Left kidney (tissue), 1 donor: ENCODE measurements at regions not wholly inside any gene's neighbourhood (a gene's known extent, or its start where the extent isn't known, plus 50 kb on each side); places are given as distances from the start of the nearest gene placed in this dataset.
"Not testable (repeated sequence)": the region's sequence is repeated elsewhere in the genome, so short reads cannot be mapped to it uniquely, and the experiment has no call there.

ENCODE experiments used
- DNase-seq: peaks from one replicate; pipeline ENCODE4 v3.0.0-alpha.2; 2013

DNA sequence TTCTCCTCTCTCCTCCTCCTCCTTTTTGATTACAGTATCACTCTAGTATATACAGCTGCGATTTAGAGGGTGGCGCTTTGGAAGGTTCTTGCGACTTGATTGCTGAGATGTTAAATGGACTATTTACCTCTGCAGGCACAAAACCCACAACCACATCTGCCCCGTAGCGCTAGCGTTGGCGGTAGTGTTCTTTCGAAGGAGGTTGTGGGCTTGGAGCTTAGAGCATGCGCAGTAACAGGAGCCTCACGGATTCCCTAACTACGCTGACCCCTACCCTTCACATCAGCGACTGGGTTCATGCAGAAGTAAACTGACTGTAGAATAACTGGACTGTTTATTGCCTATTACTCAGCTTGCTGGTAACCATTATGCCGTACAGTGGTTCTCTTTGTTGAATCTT, 58.0 kb downstream of the CGGBP1 start:
- no peak for DNase-seq

DNA sequence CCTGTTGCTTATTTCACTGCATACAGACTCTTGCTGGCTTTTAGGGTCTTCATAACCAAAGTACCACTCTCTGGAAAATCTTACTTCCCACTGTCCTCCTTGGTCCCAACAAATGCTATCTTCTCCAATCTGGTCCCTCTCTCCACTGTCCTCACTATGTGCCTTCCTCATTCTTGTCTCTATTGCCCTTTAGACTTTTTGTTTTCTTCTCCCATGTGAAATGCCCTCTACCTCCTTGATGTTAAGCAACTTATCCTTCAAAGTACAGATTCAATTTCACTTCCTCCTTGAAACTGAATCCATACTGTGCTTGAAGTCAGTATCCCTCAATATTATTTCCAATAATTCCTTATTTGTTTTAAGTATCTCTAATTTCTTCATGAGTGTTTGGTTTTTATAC, 60.8 kb downstream of the CGGBP1 start:
- no peak for DNase-seq

DNA sequence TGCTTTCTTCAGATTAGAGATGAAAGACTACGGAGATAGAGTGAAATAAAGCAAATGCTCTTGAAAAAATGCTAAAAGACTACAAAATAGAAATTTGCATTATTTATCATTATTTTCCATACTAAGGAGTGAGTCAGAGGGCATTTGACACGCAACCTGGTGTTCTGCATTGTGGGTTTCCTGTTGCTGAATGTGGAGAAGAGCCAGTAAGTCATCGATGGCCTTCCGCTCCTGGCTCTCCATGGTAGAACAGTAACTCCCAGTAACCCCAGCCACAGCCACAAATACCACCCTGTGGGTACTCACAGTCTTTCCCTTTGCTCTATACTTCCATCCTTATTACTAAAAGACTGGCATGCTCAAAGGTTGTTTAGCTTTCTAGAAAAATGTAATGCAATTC, 61.5 kb downstream of the CGGBP1 start:
- DNase-seq, result no peak

DNA sequence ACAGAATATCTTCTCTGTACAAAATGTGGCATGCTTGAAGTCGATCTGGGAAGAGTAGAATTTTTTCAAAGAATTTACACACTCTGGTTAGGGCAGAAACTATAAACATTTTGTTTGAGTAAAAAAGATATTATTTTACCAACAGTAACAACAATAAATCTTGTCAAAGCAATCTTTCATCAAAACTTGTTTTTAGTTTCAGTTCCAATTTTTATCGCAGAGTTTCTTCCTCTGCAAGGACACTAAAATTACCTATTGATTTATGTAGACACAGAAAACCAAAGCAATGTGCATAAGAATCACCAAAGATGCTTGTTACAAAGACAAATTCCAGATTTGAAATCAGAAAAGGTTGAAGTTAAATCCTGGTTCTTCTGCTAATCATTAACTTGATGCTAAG, 61.9 kb downstream of the CGGBP1 start:
- DNase-seq, result no peak

DNA sequence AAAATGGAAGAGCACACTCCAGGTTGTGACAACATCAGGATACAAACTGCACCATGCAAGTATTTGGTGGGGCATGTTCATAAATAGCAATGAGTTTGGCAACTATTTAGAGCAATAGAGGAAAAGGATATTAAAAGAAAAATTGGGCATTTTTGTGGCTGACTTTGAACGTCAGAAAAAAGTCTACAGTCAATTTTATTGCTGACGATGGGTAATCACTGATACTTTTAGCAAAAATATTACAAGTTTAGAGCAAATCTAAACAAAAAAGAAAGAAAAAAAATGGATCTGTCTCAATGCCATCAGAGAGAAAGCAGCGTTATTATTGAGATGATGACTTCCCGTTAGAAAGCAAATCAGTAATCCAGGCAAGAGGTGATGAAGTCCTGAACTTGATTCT, 65.2 kb downstream of the CGGBP1 start:
- DNase-seq, result no peak

DNA sequence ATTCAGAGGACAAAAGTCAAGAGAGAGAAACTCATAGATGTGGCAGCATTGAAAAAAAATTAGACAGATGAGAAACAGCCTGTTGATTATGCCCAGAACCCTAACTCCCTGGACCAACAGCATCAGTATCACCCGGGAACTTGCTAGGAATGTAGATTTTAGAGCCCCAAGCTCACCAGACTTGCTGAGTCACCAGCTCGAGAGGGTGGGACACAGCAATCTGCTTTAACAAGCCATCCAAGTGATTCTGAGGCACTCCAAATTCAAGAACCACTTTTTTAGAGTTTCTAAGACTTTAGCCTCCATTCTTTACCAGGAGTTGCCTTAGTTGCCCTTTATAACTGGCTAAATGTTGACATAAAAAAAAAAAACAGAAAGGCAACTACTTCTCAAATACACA, 70.9 kb downstream of the CGGBP1 start:
- DNase-seq, result no peak

DNA sequence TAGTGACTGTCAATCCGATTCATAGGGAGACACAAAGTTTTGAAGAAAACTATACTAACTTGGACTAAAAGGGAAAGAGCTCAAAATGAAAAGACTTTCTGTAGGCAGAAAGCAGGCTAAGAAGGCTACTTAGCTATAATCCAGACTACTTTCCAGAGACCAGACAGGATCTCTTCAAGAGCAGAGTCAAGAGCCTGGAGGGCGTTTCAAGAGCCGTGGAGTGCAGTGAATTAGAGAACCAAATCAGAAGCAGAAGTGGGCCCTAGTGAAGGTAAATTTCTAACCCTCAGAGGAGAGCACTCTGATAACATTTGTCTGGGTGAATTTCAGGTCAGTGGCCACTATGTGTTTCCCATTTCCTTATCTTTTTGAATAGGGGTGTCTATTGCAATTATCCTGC, 76.4 kb downstream of the CGGBP1 start:
- DNase-seq, result no peak

DNA sequence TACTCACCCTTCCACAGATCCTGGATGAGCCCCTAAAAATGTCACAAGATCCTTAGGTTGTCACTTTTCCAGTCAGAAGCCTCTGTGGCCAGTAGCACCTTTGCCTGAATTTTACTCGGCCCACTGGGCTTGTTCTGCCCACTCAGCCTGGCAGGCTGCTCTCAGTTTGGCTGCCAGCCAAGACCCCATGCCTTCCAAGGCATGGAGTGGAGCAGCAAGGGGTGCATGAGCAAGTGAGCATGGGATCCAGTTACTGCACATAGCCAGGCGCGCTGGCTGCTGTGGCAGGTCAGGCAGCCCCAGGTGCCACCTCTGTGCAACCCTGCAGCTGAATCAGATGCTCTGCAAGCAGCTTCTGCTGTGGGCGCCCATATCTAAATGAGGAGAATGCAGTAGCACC, 79.3 kb downstream of the CGGBP1 start:
- DNase-seq, result no peak

DNA sequence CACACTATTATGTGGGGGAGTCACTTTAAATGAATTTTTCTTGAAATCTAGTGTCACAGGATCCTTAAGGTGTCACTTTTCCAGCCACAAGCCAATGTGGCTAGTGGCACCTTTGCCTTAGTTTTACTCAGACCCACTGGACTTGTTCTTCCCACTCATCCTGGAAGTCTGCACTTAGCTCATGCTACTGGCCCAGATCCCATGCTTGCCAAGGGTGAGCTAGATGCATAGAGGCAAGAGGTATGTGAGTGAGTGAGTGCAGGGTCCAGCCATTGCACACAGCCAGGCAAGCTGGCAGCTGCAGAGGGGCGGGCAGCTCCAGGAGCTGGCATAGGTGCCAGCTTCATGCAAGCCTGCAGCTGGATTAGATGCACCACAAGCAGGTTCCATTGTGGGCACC, 81.0 kb downstream of the CGGBP1 start:
- no peak for DNase-seq

DNA sequence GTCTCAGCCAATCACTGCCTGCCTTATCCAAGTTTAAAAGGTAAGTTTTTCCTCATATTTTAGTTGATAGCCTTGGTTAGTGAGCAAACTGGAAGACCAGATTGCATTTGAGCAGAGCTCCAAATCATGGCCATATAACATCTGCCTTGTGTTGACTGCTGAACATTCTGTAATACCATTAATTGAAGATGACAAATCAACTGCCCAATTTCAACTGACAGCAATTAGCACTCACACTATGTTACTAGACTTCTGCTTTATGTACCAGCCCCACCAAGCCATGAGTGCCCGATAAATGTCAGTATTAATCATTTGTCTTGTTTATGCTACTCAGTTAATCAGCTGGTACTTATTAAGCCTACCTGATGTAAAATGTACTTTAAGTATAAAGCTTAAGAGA, 83.1 kb downstream of the CGGBP1 start:
- no peak for DNase-seq

DNA sequence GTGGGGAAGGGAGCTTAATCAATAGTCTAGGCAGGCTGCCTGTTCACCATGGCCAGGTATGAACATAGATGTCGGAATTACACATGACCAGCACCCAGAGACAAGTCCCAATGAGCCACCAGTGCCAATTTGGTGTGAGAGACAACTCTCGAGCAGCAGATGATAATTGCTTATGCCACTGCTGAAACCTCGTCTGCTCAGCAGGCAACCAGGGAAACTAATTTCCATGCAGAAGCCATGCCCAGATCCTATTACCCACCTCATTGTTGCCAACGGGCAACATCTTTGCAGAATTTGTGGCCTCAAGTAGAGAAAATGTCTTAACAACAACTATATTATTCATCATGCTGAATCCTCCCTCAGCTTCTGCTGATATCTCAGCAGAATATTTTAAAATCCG, 84.9 kb downstream of the CGGBP1 start:
- DNase-seq, result no peak

DNA sequence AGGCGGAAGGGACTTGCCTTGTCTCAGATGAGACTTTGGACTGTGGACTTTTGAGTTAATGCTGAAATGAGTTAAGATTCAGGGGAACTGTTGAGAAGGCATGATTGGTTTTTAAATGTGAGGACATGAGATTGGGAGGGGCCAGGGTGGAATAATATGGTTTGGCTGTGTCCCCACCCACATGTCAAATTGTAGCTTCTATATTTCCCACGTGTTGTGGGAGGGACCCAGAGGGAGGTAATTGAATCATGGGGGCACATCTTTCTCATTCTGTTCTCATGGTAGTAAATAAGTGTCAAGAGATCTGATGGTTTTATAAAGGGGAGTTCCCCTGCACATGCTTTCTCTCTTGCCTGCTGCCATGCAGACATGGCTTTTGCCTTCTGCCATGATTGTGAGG, 89.2 kb downstream of the CGGBP1 start:
- DNase-seq, result no peak

DNA sequence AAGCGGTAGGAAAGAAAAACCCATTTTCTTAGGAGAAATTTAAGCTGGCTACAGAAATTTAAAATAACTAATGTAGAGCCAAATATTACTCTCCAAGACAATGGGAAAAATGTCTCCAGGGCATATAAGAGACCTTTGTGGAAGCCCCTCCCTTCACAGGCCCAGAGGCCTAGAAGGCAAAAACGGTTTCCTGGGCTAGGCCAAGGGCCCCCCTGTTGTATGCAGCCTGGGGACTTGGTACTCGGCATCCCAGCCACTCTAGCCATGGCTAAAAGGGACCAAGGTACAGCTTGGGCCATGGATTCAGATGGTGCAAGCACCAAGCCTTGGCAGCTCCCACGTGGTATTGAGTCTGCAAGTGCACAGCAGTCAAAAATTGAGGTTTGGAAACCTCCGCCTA, 90.1 kb downstream of the CGGBP1 start:
- DNase-seq, result no peak

DNA sequence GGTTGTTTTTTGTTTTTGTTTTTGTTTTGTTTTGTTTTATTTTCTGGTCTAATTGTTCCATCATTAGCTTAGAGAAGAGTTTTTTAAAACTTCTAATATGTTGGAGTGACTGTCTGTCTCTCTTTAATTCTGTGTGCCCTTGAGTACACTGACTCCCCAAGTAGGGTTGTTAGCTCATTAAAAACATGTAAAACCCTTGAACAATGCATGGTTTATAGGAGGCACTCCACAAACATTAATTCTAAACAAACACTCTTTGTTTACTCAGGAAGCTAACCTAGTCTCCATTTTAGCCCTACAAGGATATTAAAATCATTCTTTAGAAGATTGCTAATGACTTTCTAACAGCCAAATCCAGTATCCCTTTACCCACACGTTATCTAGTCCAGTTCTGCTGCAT, 100.5 kb downstream of the CGGBP1 start:
- no peak for DNase-seq

DNA sequence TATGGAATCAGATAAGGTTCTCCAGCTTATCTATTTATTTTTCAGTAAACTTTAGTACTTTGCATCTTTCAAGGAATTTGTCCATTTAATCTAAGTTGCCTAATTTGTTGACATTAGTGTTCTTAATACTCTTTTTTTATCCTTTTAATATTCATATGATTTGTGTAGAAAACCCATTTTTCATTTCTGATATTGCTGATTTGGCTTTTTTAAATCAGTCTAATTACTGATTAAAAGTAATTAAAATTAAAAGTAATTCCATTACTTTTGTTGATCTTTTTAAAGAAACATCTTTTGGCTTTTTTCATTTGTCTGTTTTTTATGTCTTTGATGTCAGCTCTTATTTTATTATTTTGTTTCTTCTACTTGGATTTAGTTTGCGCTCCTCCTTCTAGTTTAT, 101.2 kb downstream of the CGGBP1 start:
- DNase-seq, result no peak

DNA sequence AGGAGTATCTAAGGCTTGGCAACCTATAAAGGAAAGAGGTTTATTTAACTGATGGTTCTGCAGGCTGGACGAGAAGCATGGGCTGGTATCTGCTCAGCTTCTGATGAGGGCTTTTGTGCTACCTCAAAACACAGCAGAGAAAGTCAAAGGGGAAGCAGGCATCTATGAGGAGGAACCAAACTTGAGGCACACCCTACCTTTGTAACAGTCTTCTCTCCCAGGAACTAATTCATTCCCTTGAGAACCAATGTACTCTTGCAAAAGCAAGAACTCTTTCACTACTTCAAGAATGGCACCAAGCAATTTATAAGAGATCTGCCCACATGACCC, 109.0 kb downstream of the CGGBP1 start:
- DNase-seq, result no peak

DNA sequence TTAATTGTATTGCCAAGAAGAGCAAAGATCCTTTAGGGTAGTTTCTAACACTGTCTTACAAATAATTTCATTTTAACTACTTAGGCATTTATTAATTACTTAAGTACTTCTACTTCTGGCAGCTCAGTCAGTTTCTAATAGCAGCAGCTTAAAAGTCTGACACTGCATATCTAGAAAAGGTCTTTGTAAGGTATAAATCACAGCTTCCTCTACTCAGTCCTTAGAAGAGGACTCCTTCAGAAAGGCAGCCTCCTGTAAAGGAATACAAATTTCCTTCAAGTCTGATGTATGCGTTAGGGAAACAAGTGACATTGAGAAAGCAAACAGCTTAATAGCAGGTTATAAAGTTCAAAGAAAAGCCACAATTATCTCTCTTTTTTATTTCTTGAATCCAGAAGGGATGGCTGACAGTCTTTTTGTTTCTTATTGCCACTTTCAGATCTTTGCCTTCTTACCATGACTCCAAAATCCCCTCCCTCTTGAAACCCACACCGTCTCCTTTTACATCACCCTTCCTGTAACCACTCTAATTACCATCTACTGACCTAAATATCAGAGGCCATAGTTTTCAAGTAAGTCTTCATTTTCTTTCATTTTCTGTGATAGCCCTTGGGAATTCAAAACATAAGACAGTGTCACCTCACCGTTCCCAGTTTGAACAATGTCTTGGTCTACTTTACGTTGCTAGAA, 109.5 kb downstream of the CGGBP1 start:
- DNase-seq, result peak; percentile 5

DNA sequence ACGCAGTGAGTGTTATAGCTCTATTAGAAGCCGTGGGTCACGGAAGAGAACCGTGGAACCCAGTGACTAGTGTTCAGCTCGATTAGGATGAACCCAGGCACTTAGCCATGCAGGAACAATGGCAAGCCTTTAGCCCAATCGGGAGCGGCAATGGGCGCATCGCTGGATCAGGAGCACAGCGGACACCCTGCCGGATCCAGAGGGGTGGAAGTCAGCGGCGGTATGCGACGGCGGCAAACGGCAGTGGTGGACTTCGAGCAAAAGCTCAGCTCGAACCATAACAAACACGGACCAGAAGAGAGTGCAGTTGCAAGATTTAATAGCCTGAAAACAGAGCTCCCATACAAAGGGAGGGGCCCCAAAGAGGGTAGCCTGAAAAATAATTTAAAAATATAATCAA, 112.8 kb downstream of the CGGBP1 start:
- DNase-seq, result not testable (repeated sequence)

DNA sequence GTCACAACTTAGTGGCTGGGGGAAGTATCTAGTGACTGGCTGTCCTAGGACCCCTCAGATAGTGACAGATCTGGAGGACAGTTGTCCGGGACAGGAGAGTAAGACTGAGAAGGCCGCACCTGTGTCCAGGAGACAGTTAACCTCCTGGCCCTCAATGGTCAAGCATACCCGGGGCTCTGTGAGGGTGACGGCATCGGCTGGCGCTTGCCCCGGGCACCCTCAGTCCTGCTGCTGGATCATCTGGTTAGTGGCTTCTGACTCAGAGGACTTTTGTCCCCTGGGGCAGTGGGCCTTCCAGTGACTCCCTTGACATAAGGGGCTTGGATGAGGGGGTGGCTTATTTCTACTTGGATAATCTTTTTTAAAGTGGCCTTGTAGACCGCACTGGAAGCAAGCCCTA, 116.5 kb downstream of the CGGBP1 start:
- not testable (repeated sequence) for DNase-seq

DNA sequence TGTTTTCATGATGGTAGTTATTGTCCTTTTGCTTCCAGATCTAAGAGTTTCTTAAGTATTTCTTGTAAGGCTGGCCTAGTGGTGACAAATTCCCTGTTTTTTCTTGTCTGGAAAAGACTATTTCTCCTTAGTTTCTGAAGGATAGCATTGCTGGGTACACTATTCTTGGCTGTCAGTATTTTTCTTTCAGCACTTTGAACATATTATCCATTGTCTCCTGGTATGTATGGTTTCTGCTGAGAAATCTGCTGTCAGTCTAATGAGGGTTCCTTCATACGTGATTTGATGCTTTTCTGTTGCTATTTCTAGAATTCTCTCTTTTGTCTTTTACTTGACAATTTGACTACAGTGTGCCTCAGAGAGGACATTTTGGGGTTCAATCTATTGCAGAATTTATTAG, 134.3 kb downstream of the CGGBP1 start:
- DNase-seq, result no peak

DNA sequence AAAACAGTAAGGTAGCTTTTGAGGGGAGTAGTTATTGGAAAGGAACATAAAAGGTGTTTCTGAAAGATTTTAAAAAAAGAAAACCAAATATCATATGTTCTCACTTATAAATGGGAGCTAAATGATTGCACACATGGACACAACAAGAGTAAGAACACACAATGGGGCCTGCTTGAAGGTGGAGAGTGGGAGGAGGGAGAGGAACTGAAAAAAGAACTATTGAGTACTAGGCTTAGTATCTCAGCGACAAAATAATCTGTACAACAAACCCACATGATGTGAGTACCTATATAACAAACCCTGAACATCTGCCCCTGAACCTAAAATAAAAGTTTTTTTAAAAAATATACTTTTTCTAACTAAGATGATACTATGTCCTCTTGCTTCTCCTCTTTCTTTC, 138.3 kb downstream of the CGGBP1 start:
- no peak for DNase-seq

DNA sequence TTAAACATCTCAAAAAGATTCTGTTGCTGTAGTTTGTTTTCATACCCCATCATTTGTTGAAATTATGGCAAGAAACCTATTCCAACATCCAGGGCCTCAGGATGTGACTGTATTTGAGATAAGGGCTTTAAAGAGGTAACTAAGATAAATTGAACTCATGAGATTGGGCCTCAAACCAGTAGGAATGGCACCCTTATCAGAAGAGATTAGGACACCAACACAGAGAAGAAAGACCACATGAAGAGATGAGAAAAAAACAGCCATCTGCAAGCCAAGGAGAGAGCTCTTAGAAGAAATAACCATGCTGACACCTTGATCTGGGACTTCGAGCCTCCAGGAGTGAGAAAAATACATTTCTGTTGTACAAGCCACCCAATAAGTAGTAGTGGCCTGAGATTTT, 157.7 kb downstream of the CGGBP1 start:
- DNase-seq, result no peak

DNA sequence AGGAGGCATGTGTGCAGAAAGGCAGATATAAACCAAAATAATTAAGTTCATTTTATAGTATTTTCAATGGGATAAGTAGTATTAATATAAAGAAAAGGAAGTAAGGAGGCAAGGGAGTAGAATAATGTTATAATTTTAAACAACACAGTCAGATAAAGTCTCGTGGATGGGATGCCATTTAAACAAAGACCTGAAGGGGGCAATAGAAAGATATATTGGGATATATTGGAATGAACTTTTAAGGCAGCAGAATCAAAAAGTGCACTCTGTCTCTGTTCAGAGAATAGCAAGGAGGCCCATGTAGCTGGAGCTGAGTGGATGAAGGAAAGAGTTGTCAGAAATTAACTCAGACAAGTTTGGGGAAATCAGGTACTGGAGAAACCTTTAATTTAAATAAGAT, 158.7 kb downstream of the CGGBP1 start:
- DNase-seq, result no peak

DNA sequence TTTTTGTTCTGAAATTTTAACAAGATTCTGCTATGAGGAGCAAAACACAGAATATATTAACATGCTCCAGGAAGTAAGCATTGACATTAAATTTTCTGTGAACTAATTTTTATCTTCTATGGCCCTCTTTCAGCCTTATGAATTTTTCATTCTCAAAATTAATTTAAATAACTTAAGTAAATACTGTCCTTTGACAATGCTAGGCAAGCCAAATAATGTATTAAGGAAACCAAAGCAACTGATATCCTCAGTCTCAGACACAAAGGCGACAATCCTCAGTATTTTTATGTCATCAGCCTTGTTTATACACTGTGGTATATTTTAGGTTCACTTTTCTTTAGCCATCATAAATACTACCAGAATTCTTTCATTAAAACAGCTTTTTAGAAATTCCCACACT, 159.8 kb downstream of the CGGBP1 start:
- no peak for DNase-seq

DNA sequence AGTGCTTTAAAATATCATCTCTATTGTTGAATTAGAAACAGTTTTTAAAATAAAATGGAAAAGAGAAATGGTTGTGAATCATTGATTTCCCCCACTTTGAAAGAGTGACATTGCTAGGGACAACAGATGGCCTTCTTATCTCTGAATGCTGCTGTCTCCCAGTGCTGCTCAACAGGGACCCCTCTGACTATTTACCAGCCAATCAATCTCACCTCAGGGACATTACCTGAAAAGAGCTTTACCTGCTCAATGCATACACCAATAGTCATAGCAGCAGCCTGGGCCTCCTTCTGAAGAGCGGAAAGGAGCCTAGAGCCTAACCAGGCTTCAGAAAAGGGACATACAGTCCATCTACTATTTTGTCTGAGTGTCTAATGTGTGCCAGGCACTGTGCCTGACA, 162.8 kb downstream of the CGGBP1 start:
- DNase-seq, result no peak
